C4-2B (cell line): ENCODE measurements at regions not wholly inside any gene's neighbourhood (a gene's known extent, or its start where the extent isn't known, plus 50 kb on each side); places are given as distances from the start of the nearest gene placed in this dataset.

ENCODE experiments used
- CTCF ChIP-seq: fragments of 450-650 bp; conservative IDR thresholded peaks from 2 replicates; pipeline ENCODE4 v1.5.1; 2017; ENCODE audit warnings: mild to moderate bottlenecking
- ZFX ChIP-seq: fragments of 450-650 bp; IDR thresholded peaks from 2 replicates; pipeline ENCODE4 v1.6.1; 2017

- TF ChIP-seq CTCF (no peak), ZFX (no peak)
Measured at GRCh38 chr18:41659438-41660130, 295.4 kb upstream of the PIK3C3 start.
